HS-27A (cell line): ENCODE measurements at regions not wholly inside any gene's neighbourhood (a gene's known extent, or its start where the extent isn't known, plus 50 kb on each side); places are given as distances from the start of the nearest gene placed in this dataset.

Source experiments
- DNase-seq: peaks from one replicate; pipeline ENCODE4 v3.0.0-alpha.2; 2012; ENCODE audit warnings: low read depth, missing footprints

DNA sequence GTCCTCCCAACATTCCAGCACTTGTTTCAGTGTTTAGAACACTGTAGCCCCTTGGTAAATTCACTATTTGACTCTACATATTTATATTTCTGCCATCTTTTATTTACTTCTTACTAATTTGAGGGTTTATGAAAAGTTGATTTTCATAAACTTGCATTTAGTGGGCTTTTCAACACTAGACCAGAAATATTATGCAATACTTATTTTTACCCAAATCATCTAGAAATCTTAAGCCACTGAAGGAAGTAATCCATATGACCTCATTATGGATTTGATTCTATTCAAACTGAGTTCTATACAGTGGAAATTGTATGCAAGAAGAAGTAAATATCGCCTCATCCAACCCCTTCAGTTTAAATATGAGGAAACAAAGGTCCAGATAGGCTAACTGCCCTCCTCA is 92.6 kb upstream of the VRK2 start:
- no peak for DNase-seq

DNA sequence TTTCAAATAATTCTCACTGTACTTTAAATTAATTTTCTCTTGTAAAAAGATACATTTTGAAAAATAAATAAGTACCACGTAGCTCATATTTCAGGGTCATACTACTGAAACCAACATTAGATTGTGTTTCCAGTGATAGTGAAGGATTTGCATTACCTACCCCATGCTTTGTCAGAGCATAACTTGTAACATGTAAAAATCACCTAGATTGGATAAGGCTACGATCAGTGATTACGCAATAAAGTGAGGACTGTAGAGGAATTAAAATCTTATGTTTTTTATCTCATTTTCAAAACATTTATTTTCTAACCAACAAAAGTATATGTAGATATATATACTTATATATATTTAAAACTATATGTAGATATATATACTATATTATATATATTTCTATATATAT is 89.4 kb upstream of the VRK2 start:
- no peak for DNase-seq

DNA sequence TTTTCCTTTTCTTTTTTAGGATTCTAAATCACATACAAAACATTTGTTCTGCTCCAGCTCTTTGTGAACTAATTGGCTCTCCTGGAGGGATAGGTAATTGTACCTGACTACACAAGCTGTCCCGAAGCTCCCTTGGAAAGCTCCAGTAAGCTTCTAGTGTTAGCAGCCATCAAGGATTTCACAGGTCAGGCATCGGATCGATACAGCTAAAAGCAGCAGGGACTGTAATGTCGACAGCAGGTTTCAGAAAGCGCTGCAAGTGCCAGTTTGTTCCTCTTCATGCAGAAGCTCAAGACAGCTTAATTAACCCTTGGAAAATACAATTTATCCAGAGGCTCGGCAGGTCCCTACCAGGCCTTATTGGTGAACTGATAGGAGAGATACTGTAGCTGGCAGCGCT is 87.2 kb upstream of the VRK2 start:
- no peak for DNase-seq

DNA sequence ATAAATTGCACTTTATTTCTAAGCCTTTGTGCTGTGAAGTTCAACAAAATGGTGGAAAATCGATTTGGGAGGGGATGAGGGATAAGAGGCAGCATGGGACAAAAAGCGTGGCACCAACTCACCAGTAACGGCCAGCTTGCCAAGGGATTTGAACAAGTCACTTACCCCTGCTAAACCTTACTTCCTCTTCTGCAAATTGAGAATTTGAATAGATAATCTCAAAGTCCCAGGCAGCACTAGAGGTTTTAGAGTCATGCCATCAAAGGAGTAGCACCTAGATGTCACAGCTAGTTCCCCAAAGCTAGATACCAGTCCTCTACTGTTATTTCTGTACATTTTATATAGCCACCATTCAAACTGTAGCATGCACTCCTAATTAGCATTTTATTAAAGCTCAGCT is 83.7 kb upstream of the VRK2 start:
- no peak for DNase-seq

- no peak for DNase-seq
Observed at GRCh38 chr2:57965219-57965618, 81.4 kb upstream of the VRK2 start.

DNA sequence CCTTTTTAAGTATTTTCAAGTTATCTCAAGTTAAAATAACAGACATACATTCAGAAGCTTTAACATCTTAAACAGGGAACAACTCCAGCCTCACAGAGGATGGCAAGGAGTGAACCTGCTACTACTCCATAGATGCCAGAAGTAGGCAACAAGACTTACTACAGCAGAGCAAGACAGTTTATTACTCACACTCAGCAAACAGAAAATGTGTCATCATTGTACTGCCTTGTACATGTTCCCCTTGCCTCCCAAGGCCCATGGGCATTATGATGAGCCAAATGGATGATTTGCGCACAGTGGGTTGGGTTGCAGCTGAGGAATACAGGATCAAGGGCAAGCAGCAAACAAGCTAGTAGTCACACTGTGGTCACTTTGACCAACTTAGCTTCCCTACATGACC is 80.6 kb upstream of the VRK2 start:
- no peak for DNase-seq

DNA sequence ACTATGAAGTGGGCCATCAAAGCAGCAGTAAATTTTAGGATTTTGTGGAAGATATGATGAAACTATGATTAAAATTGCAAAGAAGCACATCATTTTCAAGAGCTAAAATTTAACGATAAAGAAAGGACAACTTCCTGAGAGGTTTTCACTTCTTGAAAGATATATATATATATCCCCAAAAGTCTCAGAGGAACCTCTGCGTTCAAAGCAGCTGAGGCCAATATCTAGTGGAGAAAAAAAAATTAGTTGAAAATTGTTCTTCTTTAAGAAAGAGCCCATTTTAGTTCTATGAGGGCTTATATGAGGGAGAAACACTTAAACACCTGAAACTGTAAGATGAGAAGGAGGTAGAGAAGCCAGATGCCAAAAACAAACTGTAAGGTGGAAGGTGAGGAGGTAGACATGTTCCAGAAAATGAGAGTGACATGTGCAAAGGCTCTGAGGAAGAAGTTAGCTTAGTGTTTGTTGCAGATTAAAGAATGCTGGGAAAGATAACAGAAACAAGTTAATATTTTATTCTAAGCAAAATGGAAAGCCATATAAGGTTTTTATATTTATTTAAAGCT is 72.9 kb upstream of the VRK2 start:
- no peak for DNase-seq

- no peak for DNase-seq
Observed at GRCh38 chr2:57979158-57979557, 67.4 kb upstream of the VRK2 start.

- DNase-seq = peak; percentile 59
Observed at GRCh38 chr2:57981083-57981768, 65.4 kb upstream of the VRK2 start.

GRCh38 chr2:57987835-57988573 is 58.6 kb upstream of the VRK2 start:
- peak; percentile 22 for DNase-seq

GRCh38 chr2:57990118-57990725 is 56.4 kb upstream of the VRK2 start:
- no peak for DNase-seq
